ENCODE measurements at regions not wholly inside any gene's neighbourhood (a gene's known extent, or its start where the extent isn't known, plus 50 kb on each side); places are given as distances from the start of the nearest gene placed in this dataset.
A peak's percentile ranks its signal among the peaks of the same experiment; 100 is the strongest.
"Not testable (repeated sequence)": the region's sequence is repeated elsewhere in the genome, so short reads cannot be mapped to it uniquely, and the experiment has no call there.

DNA sequence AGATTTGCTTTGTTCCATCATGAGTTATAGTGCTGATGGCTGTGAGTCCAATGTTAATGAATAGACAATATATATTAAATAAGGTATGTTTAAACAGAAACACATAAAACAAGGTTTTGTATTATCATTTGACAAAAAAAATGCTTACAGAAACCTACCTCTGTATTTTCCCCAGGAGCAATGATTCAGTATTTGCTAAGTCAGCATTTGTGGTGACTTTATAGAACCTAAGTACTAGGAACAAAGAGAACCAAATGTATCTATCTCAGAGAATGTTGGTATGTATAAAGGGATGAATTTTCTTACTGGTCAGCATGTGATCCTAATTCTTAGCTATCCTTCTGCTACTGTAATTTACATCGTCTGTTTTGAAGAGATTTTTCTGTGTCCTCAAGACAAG is 421.5 kb upstream of the SEL1L start:
- no peak for DNase-seq (ENCODE audit: low spot score)

DNA sequence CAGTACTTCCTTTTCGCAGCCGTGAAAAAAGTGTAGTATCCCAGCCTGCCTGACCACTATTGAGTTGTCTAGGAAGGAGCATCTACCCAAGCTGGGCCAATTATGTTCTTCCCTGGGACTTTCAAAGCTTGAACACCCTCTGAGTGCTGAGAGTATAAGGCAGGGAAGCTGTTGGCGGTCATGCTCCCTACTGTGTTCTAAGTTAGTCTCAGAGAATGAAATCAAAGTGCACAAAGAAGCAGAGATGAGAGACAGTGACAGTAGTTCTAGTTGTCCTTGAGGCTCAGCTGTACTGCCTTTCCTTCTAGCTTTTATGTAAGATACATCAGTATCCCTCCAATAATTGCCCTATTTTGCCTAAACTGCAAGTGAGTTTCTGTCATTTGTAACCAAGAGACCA is 427.1 kb upstream of the SEL1L start:
- no peak for DNase-seq (ENCODE audit: low spot score)

DNA sequence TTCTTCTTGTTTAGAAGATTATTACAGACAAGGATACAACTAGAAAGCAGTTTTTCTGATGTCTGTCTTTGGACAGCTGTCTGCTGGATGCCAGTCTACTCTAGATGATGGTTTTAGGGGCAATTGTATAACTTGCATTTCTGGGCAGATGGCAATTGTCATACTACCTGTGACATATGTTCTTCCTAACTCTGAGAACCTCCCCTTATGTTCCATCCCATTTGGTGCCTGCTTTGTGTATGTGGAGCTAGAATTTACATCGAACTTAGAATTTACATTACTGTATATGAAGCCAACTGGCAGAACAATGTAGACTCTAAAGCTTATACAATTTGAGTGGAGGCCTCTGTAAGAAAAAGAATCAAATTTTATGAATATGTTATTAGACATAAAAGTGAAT is 430.2 kb upstream of the SEL1L start:
- DNase-seq (ENCODE audit: low spot score), result no peak

DNA sequence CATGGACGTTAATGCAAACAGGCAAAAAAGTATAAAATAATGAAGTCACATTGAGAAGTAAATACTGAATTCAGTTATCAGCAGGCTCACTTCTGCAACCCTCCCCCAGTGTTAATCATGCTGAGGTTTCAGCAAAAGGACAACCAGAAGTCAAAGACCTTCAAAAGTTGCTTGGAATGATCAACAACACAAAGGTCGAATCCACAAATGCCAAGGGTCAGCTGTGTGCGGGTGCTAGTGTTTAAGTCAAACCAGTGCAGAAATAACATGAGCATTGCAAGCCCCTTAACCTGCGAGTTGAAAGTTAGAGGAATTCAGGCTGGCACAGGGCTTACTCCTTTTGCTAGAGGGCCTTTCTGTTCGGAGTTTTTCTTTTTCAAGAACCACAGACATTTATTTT is 436.7 kb upstream of the SEL1L start:
- no peak for DNase-seq (ENCODE audit: low spot score)

DNA sequence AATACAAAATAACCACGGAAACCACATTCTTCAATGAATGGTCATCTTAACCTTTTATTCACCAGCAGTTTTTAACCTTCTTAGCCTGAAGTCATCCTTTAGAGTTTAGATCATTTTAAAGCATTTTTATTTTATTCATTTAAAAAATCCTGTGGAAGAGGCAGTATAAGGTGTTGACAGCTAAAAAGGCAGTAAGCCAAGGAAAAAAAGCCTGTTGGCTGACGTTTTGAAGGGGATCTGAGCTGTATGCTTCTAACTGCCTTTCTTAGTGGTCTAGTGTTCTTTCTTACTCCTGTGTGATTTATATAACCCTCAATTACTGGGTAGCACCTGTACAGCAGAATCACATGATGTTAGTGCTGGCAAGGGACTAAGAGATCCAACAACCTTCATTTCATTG is 438.3 kb upstream of the SEL1L start:
- no peak for DNase-seq (ENCODE audit: low spot score)

DNA sequence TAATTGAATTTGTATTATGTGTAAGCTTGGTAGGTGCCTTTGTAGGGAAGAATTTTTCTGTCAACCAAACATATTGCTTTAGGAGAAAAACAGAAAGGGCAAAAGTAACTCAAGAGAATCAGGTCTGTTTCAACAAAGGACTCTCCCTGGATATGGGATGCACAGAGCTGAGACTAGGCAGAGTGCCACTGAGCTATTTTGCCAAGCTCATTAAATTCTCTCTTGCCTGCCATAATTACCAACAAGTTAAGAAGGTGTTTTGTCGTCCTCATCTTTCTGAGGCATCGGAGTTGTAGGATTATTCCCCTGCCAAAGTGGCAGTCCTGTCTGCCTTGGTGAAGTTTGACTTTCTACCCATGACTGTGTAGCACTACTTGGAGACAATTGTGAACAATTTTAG is 438.9 kb upstream of the SEL1L start:
- no peak for DNase-seq (ENCODE audit: low spot score)

DNA sequence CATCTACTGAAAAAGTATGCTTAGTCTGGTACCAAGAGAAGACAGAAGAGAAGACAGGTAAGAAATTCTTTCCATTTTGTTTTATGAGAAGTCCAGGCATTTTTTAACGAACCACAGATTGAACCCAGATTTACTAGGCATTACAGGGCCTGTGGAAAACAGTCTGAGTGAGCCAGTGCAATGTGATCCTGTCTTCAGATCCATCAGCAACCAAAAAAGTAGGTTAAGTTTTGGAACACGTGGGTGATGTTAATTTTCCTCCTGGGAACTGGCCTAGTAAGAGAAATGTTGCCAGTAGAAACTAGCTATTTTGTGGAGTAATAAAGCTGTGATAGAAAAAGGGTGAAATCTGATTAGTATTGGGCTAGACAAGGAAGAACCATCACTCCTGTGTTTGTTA is 440.9 kb upstream of the SEL1L start:
- DNase-seq (ENCODE audit: low spot score), result no peak

DNA sequence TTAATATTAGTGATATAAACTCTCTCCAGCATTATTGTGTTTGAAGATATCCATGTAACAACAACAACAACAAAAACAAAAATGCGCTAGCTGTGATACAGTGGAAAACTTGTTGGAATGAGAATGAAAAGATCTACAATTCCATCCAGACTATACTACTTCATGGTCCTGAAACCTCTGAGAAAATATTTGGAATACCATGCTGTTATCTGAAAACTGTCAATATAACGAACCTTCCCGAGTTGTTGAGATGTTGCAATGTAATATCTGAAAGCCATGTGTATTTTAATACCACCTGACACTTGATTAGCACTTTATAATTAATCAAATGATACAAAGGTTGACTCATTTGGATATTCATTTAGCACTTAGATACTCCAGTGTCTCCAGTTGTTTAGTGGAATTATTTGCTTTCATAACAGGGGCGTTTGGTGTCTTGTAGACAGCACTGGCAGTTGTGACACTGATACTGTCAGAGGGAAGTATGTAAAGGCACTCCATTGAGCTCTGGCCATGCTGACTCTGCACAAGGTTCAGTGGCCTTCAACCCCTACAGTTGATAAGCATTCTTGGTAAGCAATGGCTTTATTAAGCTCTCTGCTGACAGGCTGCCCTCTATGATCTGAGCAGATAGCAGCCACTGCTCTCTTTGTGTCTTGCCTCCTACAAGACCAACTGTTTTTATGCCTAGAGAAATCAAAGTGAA is 447.1 kb upstream of the SEL1L start:
- no peak for DNase-seq (ENCODE audit: low spot score)

DNA sequence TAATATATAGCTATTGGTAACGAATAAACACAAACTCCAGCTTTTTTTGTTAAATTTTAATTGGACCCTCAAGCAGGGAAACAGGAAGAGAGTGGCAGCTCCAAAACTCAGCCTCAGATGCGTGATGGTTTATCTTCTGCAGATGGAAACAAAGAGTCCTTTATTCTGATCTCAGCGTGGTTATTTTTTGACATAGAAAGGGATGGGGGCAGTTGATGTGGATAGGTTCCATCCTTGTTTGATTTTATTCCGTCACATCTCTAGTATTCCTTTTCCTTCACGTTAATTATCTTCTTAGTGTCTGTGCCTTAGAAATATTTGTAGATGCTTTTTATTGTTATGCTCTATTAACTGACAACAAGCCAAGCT is 447.6 kb upstream of the SEL1L start:
- DNase-seq (ENCODE audit: low spot score), result no peak

DNA sequence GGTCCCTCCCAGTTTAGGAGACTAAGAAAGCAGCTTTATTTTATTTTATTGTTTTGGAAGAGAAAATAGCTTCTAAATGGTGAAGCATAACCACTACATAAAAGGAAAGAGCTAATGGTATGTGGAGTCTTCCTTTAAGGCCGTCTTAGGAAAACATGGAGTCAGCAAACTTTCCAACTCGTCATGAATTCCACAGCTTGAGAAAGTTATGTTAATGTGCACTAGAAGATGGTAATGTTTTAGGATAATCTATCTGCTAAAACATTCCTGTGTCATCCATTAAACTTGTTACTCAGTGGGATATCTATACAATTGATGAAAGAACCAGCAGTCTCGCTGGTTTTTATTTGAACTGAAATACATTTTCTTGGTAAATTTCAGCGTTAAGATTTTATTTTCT is 448.4 kb upstream of the SEL1L start:
- DNase-seq (ENCODE audit: low spot score), result no peak

DNA sequence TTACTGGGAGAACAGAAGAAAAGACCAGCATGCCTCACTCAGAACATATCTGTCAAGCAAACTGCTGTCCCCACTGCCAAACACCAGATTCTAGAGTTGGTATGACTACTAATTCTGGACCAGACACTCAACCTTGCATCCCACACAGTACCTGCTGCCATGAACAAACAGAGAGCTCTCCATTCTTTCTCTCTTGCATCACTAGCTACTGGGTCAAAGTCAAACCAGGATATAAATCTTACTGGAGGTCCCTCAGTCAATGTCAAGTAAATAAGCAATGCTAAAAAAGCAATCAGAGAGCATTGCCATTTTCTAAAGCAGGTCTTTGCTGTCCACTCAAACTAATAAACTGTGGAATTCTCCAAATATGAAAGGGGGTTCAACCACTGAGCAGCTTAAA is 452.4 kb upstream of the SEL1L start:
- no peak for DNase-seq (ENCODE audit: low spot score)

DNA sequence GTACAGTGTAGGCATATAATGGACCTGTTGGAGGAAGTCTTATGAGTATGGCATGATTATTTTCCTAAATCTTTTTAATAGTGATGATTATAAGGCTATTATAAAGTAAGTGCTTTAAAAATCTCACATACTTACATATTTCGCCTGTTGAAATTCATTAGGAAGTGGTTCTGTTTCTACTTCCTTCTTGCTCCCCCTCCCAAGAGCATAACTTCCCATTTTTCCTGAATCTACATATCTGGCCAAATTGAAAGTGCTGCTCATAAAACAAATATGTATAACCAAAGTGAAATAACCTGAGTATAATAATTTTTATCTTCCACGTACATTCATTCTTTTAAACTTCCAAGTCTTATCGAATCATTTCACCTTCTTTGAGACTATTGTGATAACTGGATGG is 455.6 kb upstream of the SEL1L start:
- no peak for DNase-seq (ENCODE audit: low spot score)

DNA sequence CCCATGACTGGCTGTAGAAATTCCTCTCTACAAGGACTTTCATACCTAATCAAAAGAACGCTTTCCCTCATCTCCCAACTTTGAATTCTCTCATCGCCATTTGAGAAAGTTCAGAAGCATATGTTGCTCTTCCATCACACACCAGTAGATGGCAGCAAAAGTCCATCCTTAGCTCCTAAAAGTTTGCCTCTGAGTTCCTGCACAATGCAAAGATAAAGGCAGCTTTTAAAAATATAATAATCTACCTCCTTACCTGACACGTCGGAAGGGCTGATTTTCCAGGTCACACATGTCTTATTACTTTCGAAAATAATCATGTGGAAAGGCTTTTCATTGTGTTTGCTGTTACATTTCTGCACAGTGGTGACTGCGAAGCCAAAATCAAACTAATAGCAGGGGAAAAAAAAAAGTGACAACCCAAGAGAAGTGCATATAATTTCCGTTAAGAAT is 456.7 kb upstream of the SEL1L start:
- DNase-seq (ENCODE audit: low spot score), result peak; percentile 6

DNA sequence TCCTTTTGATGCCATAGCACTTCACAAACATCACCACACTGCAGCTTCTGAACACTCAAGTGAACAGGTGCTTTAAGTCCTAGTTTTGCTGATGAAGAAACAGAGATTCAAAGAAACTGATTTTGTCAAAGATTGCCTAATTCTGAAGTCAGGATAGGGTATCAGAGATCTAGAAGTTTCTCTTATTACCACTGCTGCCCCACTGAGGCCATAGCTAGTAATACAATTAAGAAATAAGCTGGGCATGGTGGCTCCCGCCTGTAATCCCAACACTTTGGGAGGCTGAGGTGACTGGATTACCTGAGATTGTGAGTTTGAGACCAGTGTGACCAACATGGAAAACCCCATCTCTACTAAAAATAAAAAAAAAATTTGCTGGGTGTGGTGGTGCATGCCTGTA is 458.3 kb upstream of the SEL1L start:
- no peak for DNase-seq (ENCODE audit: low spot score)

DNA sequence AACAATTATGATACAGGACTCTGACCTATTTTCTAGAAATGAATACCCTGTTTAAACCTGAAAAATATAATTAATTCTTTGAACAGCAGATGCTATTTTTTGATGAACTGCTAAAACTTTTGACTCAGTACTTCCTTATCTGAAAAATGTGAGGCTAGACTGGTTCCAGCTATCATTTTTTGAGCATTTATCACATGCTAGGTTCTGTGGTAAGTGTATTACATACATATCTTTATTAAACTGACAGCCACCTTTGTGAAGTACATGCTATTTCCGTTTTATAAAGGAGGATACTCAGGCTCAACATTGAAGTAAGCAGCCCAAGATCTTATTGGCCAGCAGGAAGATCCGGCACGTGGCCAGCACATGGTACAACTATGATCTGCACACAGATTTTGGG is 459.8 kb upstream of the SEL1L start:
- no peak for DNase-seq (ENCODE audit: low spot score)

DNA sequence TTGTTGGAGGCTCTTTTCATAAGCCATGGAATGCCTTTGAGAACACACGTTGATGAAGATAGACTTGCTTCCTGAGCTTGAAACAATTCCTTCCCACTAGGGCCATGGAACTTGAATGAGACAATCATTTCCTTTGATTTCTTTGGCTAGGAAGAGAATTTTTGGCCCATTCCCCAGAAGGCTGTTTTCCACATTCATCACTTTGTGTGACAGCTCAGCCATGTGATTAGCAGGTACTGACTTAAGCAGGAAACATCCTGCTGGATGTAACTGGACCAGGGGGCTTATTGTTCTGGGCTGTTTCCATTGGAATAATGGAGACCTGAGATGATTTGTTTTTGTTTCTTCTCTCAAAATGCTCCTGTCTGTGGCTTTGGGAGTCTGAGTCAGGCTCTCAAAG is 469.8 kb upstream of the SEL1L start:
- DNase-seq (ENCODE audit: low spot score), result no peak

DNA sequence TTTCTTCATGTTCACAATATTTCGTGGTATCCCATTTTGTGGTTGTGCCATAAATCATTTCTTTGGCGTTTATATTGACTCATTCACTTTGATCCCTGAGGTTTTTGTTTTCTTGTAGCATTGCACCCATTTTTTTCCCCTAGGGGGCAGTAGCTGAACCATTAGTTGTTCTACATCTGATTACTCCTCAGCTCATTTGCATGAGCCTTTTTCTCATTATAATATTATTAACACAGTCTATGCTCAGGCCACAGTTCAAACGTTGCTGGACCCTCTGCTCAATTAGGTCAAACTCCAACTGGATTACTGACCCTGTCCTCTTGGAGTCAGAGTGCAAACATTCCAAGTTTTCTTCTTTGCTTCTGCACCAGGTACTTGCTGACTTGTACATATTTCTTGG is 475.4 kb upstream of the SEL1L start:
- DNase-seq (ENCODE audit: low spot score), result no peak

DNA sequence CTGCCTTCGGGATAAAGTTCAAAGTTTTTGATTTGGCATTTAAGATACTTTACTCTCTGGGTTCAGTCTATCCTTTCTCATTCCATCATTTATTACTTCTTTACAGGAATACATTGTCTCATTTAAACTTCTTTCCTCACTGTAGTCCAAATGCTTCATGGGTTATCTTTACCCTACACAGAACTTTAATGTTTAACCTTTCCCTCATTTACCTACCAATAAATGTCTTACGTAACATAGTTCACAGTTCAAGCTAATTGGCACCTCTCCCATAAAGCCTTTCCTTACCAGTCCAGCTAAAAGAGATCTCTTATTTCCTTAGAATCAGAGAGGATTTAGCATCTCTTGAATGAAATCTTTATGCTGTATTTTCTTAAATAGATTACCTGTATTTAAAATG is 476.3 kb upstream of the SEL1L start:
- DNase-seq (ENCODE audit: low spot score), result no peak

DNA sequence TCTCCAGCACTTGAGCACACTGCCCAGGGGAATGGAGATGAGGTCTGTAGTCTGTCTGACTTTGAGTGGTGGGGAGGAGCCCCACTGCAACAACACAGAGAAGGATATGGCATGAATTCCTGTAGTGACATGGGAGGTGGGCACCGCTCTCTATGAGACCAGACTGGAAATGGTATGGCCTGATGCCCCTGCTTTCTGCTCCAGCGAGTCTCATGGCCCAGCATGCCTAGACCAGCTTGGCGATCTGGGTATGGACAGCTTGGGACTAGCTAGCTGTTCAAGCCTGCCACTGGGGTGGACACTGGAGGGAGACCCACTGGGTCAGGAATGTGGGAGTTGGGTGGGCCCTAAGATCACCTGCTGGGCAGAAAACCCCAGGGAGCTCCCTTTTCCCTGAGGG is 477.8 kb upstream of the SEL1L start:
- no peak for DNase-seq (ENCODE audit: low spot score)

DNA sequence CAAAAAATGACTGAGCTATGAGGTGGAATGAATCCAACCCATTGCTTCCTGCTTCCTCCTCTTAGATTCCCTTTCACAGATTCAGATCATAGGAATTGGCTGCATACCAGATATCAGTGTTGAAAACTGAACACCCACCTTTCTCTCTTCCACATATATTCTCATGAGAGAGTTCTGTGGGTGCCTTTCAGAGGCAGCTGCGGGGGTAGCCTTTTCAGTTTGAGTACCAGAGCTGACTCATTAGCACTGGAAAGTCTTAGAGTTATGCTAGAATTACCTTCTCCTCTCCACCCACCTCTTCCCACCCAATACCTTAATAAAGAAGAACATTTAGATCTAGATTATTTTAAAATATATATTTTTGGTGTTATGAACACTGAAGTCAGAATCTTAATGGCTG is 495.4 kb upstream of the SEL1L start:
- DNase-seq (ENCODE audit: low spot score), result no peak

DNA sequence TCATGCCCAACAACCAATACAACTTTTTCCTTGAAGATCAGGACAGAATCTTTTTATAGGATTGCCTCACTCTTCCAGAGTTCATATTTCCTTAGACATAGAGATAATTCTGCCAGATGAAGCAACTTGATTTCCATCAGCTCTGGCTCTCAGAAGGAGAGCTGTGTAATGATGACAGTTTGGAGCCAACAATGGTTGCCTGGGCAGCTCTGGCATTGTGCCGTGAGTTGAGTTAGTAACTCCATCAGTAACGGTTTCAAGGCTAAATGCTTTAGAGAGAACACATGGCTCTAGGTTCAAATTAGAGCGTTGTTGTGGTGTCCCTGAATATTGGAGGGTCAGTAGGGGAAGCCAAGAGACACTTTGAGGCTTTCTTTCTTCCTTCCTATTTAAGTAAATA is 501.7 kb upstream of the SEL1L start:
- DNase-seq (ENCODE audit: low spot score), result no peak

DNA sequence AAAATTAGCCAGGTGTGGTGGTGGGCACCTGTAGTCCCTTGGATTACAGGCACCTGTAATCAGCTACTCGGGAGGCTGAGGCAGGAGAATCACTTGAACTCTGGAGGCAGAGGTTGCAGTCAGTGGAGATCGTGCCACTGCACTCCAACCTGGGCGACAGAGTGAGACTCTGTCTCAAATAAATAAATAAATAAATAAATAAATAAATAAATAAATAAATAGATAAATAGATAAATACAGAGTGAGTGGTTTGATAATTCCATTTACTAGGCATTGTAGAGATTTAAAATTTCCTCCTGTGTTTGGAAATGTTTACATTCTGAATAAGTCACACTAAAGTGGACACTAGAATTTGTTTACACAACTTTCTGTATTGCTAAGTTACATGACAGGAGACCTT is 504.4 kb upstream of the SEL1L start:
- not testable (repeated sequence) for DNase-seq (ENCODE audit: low spot score)

DNA sequence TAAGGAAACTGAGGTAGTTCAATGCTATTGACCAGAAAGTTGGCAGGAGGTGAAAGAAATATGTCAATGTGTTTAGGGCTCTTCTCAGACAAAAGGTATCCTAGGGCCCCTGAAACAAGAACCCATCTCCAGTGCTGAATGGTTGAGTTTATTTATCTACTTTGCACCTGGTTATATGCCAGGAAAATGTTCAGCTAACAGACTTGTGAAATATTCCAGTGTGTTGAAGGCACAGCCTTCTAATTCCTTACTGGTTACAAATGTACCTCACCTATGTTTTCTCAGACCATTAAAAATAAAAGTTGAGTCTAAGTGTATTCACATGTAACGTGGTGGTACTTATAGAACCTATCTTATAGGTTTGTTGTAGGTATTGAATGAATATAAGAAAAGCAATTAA is 511.7 kb upstream of the SEL1L start:
- DNase-seq (ENCODE audit: low spot score), result no peak

DNA sequence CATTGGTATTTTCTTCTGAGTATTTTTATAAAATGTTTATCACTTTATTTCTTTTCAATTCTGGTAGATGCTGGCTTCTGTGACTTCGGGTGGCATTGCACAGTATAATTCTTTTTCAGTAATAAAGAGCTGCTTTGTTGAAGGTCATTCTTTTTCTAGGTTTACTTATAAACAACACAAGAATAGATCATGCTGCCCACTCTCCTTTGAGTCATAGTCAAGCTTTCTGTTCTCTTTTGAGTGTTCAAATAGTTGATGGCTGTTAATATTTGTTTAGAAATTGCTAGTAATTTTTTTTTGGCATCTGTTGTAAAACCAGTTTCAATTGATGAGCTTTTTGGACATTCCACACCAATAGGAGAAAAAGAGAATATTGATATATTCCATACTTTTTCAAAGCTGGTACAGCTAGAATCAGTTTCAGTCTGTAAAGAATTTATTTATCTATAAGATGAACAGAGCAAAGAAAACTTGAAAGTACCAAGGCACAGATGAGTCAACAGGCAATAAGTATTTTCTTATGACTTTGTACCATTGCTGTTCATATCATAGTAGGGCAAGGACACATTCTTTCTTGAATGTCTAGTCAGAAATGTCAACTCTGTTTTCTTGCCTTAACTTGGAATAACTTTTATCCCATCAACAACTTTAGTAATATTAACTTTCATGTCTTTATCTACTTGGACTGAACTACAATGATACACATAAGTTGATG is 513.0 kb upstream of the SEL1L start:
- DNase-seq (ENCODE audit: low spot score), result no peak

Measured in CD4-positive, alpha-beta T cell treated with Interleukin-6 at 100 ng/mL for 8 hours (primary cell).